GM21529 (cell line): ENCODE measurements at regions not wholly inside any gene's neighbourhood (a gene's known extent, or its start where the extent isn't known, plus 50 kb on each side); places are given as distances from the start of the nearest gene placed in this dataset.
"Not testable (repeated sequence)": the region's sequence is repeated elsewhere in the genome, so short reads cannot be mapped to it uniquely, and the experiment has no call there.

Source experiments
- ATAC-seq: cut with Tn5 transposase; IDR thresholded peaks from one replicate; pipeline ENCODE4 v1.9.1; 2021; ENCODE audit not compliant: unreplicated experiment

DNA sequence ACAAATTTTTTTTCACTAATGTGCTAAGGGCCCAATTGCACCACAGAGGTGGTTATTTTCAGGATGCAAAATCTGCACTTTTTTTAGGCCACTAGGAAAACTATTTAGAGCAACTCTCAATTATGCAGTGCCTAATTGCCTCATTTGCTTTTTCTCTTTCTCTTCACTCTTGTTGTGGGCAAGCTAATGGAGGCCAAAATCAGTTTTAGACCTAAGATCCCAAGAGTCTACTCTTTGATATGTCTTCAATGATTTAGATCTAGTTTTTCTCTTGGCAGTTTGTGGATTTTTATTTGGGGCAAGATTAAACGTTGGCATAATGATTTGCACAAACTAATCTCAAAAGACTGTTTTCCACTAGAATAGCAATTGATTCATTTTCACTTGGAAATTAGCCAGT lies 1996.9 kb downstream of the LRRC4C start:
- ATAC-seq = no peak

DNA sequence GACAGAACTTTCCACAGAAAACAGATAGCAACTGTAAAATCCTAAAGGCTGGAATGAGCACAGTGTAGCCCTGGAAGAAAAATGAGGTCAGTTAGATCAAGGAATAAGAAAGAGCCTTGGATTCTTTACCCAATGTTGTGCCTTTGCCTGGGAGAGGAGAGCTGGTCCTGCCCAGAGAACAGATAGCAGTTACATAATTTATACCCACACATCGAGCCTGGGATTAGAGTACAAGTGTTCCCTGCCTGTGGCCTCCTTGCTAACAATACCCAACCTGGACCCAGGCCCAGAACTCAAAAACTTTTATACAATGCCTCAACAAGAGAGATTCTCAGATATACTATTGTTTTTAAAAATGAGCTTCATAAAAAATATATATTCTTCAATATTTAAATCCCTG lies 1998.4 kb downstream of the LRRC4C start:
- ATAC-seq = no peak

- no peak for ATAC-seq
These were observed 1999.8 kb downstream of the LRRC4C start for GRCh38 chr11:39459606-39460005.

GRCh38 chr11:39458481-39458880 lies 2001.0 kb downstream of the LRRC4C start:
- ATAC-seq = no peak

DNA sequence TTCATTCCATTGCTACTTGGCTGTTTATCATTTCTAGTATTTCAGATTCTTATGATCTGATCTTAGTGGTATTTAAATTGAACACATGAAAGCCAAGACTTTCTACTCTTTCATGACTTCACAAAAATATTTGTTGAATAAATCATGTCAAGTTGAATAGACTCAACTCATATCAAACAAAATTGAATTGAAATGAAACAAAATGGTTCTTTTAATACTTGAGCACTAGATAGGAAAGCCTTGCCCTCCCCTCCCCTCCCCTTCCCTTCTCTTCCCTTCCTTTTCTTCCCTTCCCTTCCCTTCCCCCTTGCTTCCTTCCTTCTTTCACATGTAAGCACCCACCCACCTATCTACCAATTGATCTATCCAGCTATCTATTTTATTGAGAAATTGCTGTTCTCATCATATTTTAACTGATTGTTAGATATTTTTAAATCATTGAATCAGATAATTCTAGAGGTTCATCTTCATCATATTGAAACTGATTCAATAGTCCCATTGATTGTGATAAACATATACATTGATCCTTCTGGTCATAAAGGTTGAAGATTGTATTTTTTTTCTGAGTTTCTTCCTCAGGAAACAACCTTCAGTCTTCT lies 2015.9 kb downstream of the LRRC4C start:
- no peak for ATAC-seq

- ATAC-seq = no peak
These were observed 2017.3 kb downstream of the LRRC4C start for GRCh38 chr11:39442177-39442576.

DNA sequence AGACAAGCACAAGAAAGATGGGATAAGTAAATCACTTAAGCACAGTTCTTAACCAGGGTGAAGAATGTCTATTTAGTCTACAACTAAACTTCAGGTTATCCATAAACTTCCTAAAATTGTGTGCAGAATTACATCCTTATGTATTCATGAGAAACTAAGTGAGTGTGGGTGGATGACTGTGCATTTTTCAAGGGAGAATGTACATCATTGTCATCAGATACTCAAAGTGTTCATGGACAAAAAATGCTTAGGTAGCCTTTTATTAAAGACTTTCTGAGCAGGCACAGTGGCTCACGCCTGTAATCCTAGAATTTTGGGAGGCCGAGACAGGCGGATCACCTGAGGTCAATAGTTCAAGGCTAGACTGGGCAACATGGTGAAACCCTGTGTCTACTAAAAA lies 2023.8 kb downstream of the LRRC4C start:
- ATAC-seq = no peak

- no peak for ATAC-seq
These were observed 2025.0 kb downstream of the LRRC4C start for GRCh38 chr11:39434466-39434865.

- ATAC-seq = no peak
These were observed 2026.5 kb downstream of the LRRC4C start for GRCh38 chr11:39432929-39433328.

DNA sequence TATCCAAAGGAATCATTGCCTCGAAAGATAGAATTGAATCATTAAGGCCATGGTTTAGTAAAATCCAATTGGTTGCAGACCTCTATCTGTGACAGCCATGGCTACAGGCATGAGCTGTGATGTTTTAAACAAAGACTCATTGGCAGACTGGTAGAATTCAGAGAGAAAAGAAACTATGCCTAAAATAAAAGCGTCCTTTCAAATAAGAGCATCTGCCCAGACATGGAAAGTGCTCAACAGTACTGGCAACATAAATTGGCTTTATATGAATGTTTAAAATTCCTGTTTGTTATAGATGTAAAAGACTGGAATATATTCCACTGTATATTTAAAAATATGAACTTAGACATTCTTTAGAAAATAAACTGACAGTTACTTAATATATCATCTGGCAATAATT lies 2034.2 kb downstream of the LRRC4C start:
- ATAC-seq = no peak

DNA sequence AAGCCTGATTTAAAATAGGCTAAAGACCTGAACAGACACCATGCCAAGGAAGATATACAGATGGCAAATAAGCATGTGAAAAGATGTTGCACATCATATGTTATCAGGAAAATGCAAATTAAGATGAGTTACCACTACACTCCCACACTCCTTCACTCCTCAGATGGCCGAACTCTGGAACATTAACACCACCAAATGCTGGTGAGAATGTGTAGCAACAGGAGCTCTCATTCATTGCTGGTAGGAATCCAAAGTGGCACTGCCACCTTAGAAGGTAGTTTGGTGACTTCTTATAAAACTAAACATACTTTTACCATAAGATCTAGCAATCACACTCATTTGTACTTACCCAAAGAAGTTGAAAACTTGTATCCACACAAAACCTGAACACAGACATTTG lies 2047.3 kb downstream of the LRRC4C start:
- ATAC-seq = no peak

DNA sequence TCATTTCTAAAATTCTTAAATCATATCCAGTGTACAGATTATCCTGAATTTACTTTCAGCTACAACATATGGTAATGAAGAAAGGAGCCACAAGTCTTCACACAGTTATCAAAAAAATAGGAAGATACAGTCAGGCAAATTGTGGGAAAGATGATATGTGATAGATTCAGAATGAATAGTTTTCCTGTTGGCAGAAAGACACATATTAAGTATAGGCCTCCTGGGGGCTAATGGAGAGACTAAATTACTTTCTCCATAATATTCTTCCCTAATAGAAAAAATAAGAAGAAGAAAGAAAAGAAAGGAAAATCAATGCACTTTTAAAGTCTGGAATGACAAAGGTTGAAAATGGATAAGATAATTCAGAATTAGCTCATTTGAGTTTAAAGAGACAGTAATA lies 2073.5 kb downstream of the LRRC4C start:
- no peak for ATAC-seq

- ATAC-seq = no peak
These were observed 2084.3 kb downstream of the LRRC4C start for GRCh38 chr11:39374963-39375698.

DNA sequence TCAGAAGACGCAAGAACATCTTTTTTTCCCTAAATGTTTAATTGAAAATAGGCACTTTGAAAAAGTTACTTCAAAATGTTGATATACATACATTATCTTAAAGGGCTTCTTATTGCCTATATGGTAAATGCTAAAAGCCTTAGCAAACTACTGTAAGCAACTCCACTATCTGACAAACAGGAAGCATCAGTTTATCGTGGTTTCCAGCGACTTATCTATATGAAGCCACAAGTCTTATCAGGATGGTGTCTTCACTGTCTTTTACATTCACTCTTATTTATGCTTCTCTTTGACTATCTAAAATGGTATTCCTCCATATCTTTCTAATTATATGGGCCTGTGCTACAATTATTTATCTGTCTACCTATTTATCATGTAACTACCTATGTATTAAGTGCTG lies 2091.9 kb downstream of the LRRC4C start:
- ATAC-seq = no peak

- no peak for ATAC-seq
These were observed 2093.5 kb downstream of the LRRC4C start for GRCh38 chr11:39365809-39366436.

DNA sequence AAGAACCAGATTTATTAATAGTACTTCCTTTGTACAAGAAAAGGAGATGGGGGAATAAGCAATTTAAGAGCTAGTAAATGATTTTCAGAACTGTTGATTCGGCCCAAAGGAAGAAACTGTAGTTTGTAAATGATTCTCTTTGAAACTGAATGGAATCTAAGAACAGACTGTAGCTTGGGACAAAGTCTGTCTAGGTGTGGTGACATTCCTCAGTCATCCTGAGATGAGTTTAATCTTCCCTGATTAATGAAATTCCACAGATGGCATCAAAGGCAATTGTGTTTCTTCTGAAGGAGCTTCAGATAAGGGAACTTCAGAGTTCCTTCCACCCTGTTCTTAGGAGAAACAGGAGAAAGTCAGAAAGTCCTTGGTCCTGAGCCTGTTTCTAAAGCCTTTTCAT lies 2095.9 kb downstream of the LRRC4C start:
- no peak for ATAC-seq

DNA sequence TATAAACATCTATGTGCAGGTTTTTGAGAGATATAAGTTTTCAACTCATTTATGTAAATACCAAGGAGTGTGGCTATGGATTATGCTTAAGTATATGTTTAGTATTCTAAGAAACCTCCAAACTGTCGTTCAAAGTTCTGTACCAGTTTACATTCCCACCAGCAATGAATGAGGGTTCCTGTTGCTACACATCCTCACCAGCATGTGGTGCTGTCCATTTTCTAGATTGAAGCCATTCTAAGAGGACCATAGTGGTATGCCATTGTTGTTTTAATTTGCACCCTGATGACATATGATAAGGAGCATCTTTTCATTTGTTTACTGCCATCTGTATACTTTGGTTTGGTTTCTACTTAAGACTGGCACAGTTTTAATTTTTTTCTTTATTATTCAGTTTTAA lies 2097.9 kb downstream of the LRRC4C start:
- ATAC-seq = no peak

- no peak for ATAC-seq
These were observed 2113.5 kb downstream of the LRRC4C start for GRCh38 chr11:39345834-39346442.

GRCh38 chr11:39341461-39341860 lies 2118.0 kb downstream of the LRRC4C start:
- no peak for ATAC-seq

DNA sequence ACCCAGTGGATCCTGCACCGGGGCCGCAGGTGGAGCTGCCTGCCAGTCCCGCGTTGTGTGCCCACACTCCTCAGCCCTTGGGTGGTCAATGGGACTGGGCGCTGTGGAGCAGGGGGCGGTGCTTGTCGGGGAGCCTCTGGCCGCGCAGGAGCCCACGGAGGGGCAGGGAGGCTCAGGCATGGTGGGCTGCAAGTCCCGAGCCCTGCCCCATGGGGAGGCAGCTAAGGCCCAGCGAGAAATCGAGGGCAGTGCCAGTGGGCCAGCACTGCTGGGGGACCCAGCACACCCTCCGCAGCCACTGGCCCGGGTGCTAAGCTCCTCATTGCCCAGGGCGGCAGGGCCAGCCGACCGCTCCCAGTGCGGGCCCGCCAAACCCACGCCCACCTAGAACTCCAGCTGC lies 2126.4 kb downstream of the LRRC4C start:
- ATAC-seq = not testable (repeated sequence)

GRCh38 chr11:39327302-39327701 lies 2132.2 kb downstream of the LRRC4C start:
- ATAC-seq = no peak

DNA sequence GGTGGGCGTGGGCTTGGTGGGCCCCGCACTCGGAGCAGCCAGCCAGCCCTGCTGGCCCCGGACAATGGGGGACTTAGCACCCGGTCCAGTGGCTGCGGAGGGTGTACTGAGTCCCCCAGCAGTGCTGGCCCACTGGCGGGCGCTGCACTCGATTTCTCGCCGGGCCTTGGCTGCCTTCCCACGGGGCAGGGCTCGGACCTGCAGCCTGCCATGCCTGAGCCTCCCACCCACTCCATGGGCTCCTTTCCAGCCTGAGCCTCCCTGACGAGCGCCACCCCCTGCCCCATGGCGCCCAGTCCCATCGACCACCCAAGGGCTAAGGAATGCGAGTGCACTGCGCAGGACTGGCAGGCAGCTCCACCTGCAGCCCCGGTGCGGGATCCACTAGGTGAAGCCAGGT lies 2147.6 kb downstream of the LRRC4C start:
- ATAC-seq = not testable (repeated sequence)
